Gastroesophageal sphincter (tissue), 4 donors: ENCODE measurements at regions not wholly inside any gene's neighbourhood (a gene's known extent, or its start where the extent isn't known, plus 50 kb on each side); places are given as distances from the start of the nearest gene placed in this dataset.

Experiments used
- ATAC-seq: fragments of 150-250 bp; one replicate; pipeline ENCODE4 v1.9.1; 2016; ENCODE audit warnings: mild to moderate bottlenecking, moderate library complexity
- H3K27ac ChIP-seq, 4 donors: fragments of 200-600 bp; sonication (generic) in 3 of 4; 1 replicate in 3 of 4; 2 replicates in 1 of 4; pipeline ENCODE4 v1.5.1; 2016 to 2019
- H3K27me3 ChIP-seq: fragments of 200-600 bp; sonication (generic); one replicate; pipeline ENCODE4 v1.5.1; 2019
- H3K36me3 ChIP-seq, 2 donors: fragments of 200-600 bp; sonication (generic); one replicate each; pipeline ENCODE4 v1.5.1; 2019; ENCODE audit warnings: control low read depth in 1 of 2
- H3K4me1 ChIP-seq, 3 donors: fragments of 200-600 bp; sonication (generic); 1 replicate in 2 of 3; 2 replicates in 1 of 3; pipeline ENCODE4 v1.5.1; 2016 to 2019; ENCODE audit warnings: control low read depth in 2 of 3
- H3K4me3 ChIP-seq, 2 donors: fragments of 200-600 bp; sonication (generic); one replicate each; pipeline ENCODE4 v1.5.1; 2019; ENCODE audit warnings: mild to moderate bottlenecking in 1 of 2, moderate library complexity in 1 of 2
- H3K9me3 ChIP-seq, 3 donors: fragments of 200-600 bp; sonication (generic); one replicate each; pipeline ENCODE4 v1.5.1; 2017 to 2019; ENCODE audit warnings: control low read depth in 2 of 3
- EP300 ChIP-seq: sonication (generic); formaldehyde crosslinking; IDR thresholded peaks from one replicate; pipeline ENCODE4 v1.6.1; 2017; ENCODE audit warnings: antibody characterized with exemption, mild to moderate bottlenecking
- POLR2A ChIP-seq, 2 donors: fragments of 450-650 bp; IDR thresholded peaks; one replicate each; pipeline ENCODE4 v1.6.1; 2017; ENCODE audit warnings: antibody characterized with exemption in 2 of 2, mild to moderate bottlenecking in 2 of 2, moderate library complexity in 1 of 2
- POLR2AphosphoS5 ChIP-seq: sonication (generic); formaldehyde crosslinking; IDR thresholded peaks from one replicate; pipeline ENCODE4 v1.6.1; 2017; ENCODE audit warnings: antibody characterized with exemption
- WGBS, 2 donors: methylation state at CpG; one replicate each; pipeline ENCODE4 v1.1.5; 2018; ENCODE audit warnings: low coverage in 1 of 2; 5-methylcytosine and 5-hydroxymethylcytosine counted together
- TF ChIP-seq, protein P1 (sequence below), 4 experiments: fragments of 200-600 bp in 2 of 4; fragments of 450-650 bp in 2 of 4; sonication (generic) in 1 of 4; IDR thresholded peaks; one replicate each; pipeline ENCODE4 v1.5.1; 2017 to 2019; ENCODE audit warnings: antibody characterized with exemption in 4 of 4, mild to moderate bottlenecking in 2 of 4, moderate library complexity in 2 of 4

DNA sequence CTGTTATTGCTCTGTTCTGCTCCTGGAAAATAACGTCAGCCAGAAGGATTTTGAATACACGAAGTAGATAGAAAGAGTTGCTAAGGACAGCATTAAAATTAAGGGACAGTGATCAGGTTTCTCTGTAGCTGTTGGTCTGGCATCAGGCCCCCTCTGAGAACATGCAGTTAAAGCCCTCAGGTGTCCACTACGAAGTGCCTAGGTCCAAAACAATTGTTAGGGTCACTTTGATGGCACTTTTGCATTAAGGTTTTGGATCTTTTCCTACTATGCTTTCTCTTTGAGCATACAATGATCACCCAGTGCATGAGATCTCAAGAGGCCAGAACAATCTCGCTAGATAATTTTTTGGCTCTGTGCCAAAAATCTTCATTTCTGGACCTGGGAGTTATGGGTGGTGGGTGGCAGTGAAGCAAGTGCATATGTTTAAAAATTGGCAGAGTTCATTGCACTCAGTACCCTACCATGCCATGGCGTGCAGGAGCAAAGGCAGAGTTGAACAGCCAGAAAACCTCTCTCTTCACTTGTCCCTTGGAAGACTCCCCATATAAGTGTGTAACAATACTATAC lies 797.6 kb downstream of the ROBO2 start:
- no peak for ATAC-seq
- H3K4me3 ChIP-seq: no peak overlapping the region
- no peaks in the 10 kb centered on the region for H3K4me1 ChIP-seq
- TF ChIP-seq POLR2AphosphoS5 (no peak), POLR2A (IDR thresholded peaks at IDR 0.05) (no peak)
- TF ChIP-seq, protein P1, sequence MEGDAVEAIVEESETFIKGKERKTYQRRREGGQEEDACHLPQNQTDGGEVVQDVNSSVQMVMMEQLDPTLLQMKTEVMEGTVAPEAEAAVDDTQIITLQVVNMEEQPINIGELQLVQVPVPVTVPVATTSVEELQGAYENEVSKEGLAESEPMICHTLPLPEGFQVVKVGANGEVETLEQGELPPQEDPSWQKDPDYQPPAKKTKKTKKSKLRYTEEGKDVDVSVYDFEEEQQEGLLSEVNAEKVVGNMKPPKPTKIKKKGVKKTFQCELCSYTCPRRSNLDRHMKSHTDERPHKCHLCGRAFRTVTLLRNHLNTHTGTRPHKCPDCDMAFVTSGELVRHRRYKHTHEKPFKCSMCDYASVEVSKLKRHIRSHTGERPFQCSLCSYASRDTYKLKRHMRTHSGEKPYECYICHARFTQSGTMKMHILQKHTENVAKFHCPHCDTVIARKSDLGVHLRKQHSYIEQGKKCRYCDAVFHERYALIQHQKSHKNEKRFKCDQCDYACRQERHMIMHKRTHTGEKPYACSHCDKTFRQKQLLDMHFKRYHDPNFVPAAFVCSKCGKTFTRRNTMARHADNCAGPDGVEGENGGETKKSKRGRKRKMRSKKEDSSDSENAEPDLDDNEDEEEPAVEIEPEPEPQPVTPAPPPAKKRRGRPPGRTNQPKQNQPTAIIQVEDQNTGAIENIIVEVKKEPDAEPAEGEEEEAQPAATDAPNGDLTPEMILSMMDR (IDR thresholded peaks at IDR 0.05): no peak
- H3K27me3 ChIP-seq: no peaks in the 10 kb centered on the region
- no peaks in the 10 kb centered on the region for H3K36me3 ChIP-seq
- no peak overlapping the region for H3K27ac ChIP-seq
- WGBS, 2 donors: 63 to 71% methylated on average over 4 to 5 of the region's 5 CpGs
- H3K9me3 ChIP-seq: peaks cover 0 to 18% (median 0%) of the 10 kb centered on the region in 3 donors

DNA sequence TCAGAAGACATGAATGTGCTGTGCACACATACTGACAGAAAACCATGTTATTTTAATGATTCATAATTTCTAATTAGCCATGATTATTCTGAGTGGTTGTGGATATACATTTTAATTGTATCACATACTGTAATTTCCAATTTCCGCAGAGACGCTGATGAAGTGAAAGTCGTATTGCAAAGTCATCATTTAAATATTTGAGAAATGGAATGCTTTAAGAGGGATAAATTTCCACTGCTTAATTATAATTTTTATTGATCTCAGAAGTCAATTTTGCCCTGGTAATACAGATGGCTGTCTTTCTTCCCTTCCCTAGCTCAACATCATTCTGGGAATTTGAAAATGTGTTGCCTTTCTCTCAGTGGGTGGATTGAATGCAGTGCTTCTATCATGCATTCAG lies 819.3 kb downstream of the ROBO2 start:
- no peaks in the 10 kb centered on the region for H3K36me3 ChIP-seq
- H3K9me3 ChIP-seq: no peaks in the 10 kb centered on the region
- WGBS, 2 donors: 82 to 87% methylated on average over 3 of the region's 3 CpGs
- no peak overlapping the region for H3K4me3 ChIP-seq
- H3K27ac ChIP-seq: no peak overlapping the region
- no peaks in the 10 kb centered on the region for H3K27me3 ChIP-seq
- no peak for ATAC-seq
- TF ChIP-seq EP300 (no peak), POLR2AphosphoS5 (no peak)
- no peaks in the 10 kb centered on the region for H3K4me1 ChIP-seq

DNA sequence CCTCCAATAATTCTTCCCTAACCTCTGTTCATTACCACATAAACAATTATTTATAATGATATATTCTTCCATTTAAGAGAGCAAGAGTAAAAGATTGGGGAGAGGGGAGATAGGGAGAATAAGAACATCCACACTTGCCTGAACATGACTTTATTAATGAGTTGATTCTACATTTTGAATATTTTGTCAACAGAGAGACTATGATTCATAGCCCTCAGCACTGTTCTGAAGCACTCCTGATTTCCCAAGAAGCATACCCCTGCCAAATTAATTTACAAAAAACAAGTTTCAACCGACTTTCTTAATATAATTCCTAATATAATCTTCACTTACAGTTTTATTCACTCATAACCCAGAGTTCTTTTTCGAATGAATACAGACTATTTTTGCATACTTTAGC lies 828.8 kb downstream of the ROBO2 start:
- no peaks in the 10 kb centered on the region for H3K36me3 ChIP-seq
- WGBS, 2 donors: 51 to 66% methylated on average over 2 of the region's 2 CpGs
- no peak for ATAC-seq
- TF ChIP-seq POLR2A (IDR thresholded peaks at IDR 0.05) (no peak), EP300 (no peak), POLR2AphosphoS5 (no peak)
- TF ChIP-seq, protein P1 (IDR thresholded peaks at IDR 0.05): no peak
- H3K4me1 ChIP-seq: no peaks in the 10 kb centered on the region
- H3K27ac ChIP-seq: no peak overlapping the region
- no peaks in the 10 kb centered on the region for H3K9me3 ChIP-seq
- no peak overlapping the region for H3K4me3 ChIP-seq
- H3K27me3 ChIP-seq: no peaks in the 10 kb centered on the region

DNA sequence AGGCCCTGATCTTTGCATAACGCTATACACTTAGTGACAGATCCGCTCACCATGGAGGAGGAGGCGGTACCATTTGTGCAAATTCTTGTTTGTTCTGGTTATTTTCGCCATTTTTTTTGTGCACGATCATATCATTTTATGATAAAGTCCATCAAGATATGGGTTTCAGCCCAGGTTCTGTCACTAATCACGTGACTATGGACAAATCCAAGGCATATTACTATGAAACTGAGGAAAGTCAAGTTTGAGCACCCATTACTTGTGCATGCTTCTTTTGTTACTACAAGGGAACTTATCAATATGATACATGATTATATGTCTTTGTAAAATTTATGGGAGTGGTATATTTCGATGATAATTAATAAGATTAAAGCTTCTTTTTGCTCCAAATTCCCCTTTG lies 829.5 kb downstream of the ROBO2 start:
- Histone ChIP-seq H3K36me3 (no peaks in the 10 kb centered on the region), H3K9me3 (no peaks in the 10 kb centered on the region), H3K4me1 (no peaks in the 10 kb centered on the region), H3K4me3 (no peak overlapping the region), H3K27ac (no peak overlapping the region), H3K27me3 (no peaks in the 10 kb centered on the region)
- no peak for ATAC-seq
- WGBS, 2 donors: 87 to 88% methylated on average over 5 to 7 of the region's 7 CpGs
- TF ChIP-seq POLR2AphosphoS5 (no peak), EP300 (no peak), POLR2A (IDR thresholded peaks at IDR 0.05) (no peak)
- TF ChIP-seq, protein P1 (IDR thresholded peaks at IDR 0.05): no peak

DNA sequence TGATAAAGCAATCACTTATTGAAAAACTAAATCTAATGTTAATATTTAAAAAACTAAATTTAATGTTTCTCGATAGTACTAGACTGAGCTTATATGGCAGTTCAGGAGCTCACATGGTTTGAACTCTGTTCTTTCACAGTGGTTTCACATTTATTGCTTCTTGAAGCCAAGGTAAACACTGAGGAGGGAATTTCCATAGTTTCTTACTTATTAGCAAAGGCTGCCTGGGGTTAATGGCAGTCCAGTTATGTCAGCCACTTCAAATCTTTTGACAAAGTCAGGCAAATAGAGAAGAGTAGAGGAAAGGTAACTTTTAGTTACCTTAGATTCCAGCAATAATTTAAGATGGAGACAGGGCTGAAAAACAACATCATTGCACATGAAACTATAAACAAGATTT lies 831.5 kb downstream of the ROBO2 start:
- TF ChIP-seq EP300: no peak
- TF ChIP-seq POLR2AphosphoS5: no peak
- TF ChIP-seq POLR2A (IDR thresholded peaks at IDR 0.05): no peak
- TF ChIP-seq, protein P1 (IDR thresholded peaks at IDR 0.05): no peak
- no peaks in the 10 kb centered on the region for H3K27me3 ChIP-seq
- 94 to 100% methylated on average over 1 of the region's 1 CpG for WGBS, 2 donors
- ATAC-seq: no peak
- no peak overlapping the region for H3K27ac ChIP-seq
- no peaks in the 10 kb centered on the region for H3K9me3 ChIP-seq
- no peaks in the 10 kb centered on the region for H3K36me3 ChIP-seq
- no peak overlapping the region for H3K4me3 ChIP-seq
- no peaks in the 10 kb centered on the region for H3K4me1 ChIP-seq
